Germinal center (tissue), 1 donor: ENCODE measurements at regions not wholly inside any gene's neighbourhood (a gene's known extent, or its start where the extent isn't known, plus 50 kb on each side); places are given as distances from the start of the nearest gene placed in this dataset.

Source experiments
- DNase-seq: peaks from one replicate; pipeline ENCODE4 v3.0.0; 2012; ENCODE audit warnings: mixed read lengths, low spot score

- DNase-seq = no peak
Observed at GRCh38 chr2:58669998-58670397, 428.9 kb upstream of the FANCL start.

DNA sequence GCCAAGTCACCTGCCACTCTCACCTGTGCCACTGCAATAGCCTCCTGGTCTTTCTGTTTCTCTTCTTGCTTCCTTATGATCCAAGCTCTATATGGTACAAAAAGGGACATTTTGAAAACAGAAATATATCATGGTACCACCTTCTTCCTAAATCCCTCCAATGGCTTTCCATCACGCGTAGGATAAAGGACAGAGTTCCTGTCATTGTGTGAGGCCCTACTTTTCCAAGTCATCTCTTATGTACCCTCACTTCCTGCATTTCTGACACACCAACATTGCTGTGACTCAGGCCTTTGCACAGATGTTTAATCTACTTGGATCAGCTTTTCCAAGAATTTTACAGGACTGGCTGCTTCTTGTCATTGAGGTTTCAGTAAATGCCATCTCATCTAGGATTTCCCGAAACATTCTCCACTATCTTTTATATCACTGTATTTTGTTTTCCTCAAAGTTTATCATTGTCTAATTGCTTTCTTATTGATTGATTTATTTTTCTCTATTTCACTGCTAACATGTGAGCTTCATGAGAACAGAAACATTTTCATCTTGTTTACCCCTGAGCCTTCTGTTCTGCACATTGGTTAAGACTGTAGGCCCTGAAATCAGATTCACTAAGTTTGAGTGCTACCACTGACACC, 426.1 kb upstream of the FANCL start:
- no peak for DNase-seq

- DNase-seq = no peak
Observed at GRCh38 chr2:58666323-58666970, 425.3 kb upstream of the FANCL start.

DNA sequence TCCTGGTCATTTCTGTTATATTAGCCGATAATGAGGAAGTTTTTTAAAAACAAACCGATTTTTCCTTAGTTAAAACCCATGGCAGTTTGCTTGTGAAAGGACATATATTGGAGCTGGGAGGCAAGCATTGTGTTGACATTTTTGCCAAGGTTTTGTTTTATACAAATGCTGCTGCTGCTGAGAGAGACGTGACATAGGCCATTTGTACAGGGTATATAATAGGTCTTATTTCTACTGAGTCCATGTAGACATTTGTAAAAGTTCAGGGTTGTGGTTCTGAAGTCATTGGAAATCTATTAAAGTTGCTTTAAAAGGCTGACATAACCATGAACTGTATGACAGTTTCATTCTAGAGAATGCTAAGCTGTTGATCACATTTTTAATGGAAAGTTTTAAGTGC, 424.0 kb upstream of the FANCL start:
- no peak for DNase-seq

GRCh38 chr2:58664523-58665151, 423.5 kb upstream of the FANCL start:
- DNase-seq = no peak

DNA sequence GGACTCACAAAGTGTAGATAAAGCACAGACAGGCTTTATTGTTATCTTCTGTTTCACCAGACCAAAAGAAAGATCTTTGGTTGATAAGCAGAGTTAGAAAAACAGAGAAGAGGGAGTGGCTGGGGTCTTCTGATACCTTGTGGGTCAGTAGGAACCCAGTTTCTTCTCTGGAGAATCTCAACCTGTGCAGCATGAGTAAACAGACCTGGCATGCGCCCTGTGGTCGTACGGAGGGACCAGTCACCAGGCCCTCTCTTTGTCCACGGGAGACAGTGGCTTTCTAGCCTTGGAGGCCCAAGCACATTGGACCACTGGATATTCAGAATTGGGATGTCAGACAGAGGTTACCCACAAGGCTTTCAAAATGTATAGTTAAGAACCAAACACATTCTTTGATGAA, 418.9 kb upstream of the FANCL start:
- DNase-seq = no peak

DNA sequence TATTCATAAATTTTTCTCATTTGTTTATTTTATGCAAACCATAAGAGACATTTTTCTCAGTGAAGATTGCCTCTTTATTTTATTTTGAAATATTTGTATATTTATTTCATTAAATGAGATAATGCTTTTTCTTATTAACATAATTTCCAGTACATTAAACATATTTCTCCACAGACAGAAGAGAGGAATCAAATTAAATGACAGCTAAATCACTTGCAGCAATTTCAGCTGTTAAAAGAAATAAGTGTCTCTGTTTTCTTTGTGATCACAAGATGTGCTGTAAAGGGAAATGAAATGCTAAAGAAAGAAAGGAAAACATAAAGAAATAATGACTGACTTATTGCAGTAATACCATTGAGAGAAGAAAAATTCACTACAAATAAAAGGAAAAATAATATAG, 414.0 kb upstream of the FANCL start:
- no peak for DNase-seq

GRCh38 chr2:58651930-58652329, 410.8 kb upstream of the FANCL start:
- DNase-seq = no peak

GRCh38 chr2:58650781-58651180, 409.7 kb upstream of the FANCL start:
- no peak for DNase-seq

GRCh38 chr2:58649756-58650155, 408.6 kb upstream of the FANCL start:
- DNase-seq = no peak

- DNase-seq = peak; percentile 5
Observed at GRCh38 chr2:58645017-58645416, 403.9 kb upstream of the FANCL start.

DNA sequence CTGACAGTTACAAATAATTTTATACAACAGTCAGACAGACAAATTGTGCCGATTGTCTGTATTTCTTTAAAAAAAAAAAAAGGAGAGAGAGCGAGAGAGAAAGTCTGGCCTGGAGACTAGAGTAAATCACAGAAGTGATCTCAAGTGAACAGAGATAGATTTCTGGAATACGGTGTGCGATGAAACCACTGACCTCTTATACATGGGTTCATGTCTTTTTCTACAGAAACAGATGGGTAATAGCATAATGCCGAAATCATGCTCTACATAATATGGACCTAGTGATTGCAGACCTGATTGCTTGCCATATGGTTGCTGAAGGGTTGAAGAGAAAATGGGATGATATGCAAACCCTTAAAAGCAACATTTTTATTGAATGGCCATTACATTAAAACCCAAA, 403.3 kb upstream of the FANCL start:
- no peak for DNase-seq

GRCh38 chr2:58641001-58641400, 399.9 kb upstream of the FANCL start:
- DNase-seq = no peak

- no peak for DNase-seq
Observed at GRCh38 chr2:58640042-58640441, 398.9 kb upstream of the FANCL start.

DNA sequence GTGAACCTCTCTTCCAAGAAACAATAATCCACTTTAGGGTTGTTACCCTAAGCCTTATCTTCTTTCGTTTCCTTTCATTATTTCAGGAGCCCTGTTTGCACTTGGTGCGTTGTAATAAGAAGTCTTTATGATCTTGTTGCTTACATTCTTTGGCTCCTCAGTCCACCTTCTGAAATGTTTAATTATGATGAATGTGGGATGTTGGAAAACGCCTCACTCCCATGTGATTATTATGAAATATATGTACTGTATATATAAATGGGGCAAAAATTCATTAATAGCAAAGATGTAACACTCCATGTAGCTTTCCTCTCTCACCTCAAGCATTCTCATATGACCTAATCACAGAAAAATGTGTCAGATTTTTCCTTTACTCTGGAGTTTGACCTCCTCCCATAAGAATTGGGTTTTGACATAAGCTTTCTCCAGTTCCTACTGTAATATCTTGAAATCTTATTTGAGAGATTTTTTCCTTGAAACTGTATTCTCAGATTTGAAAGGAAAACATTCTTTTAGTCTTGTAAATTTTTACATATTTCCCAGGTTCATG, 397.2 kb upstream of the FANCL start:
- no peak for DNase-seq

- no peak for DNase-seq
Observed at GRCh38 chr2:58636872-58637271, 395.7 kb upstream of the FANCL start.

DNA sequence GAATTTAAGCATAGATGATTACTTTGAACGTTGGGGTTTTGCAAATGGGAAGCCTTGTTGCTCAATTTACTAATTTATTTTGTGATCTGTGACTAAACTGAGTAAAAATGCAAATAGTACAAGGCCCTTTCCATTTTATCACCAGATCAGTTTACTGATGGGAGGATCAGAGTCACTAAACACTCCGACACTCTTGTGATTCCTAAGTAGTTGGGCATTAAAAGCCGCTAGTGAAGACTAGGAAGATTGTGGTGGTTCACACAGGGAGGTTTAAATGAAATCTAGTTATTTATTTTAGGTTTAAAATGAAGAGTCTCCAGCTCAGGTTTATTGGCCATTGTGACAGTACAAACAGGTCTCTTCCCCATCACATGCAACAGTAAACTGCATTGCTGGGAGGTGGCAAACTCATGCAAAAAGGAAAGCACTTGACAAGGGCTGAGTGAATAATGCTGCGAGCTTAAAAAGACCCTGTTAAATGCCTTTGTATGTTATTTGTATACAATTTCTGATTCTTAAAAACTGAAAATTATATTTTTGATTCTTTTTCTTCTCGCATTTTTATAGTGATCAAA, 394.8 kb upstream of the FANCL start:
- DNase-seq = no peak

DNA sequence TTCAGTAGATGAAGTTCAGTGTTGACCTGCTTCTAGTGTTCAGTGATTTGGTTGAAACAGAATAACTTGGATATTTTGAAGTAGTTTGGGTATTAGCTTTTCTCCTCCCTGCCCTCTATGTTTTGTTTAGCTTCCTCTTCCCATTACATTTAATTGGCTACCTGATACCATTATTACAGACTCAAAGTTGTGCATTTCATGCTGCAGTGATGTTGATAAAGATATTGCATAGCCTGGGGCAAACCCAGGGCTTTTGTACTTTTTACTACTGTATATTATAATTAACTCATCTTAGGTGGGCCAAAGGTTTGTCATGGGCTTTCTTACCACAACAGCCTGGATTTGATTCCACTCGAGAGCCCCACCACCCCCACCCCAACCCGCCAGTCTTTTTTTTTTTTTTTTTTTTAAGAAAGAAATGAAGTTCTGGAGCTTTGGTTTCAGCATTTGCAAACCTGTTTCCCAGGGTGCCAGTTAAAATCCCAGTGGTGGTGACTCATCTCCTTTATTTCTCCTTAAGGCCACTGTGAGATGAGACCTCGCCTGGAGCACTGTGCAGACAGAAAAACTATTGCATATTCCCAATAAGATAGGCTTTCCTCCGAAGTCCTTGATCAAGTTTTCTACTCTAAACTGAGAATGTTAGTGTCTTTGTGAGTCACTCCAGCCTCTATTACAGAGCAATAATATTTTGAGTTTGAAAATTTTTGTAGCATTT, 393.7 kb upstream of the FANCL start:
- no peak for DNase-seq

- no peak for DNase-seq
Observed at GRCh38 chr2:58633613-58634365, 392.7 kb upstream of the FANCL start.

DNA sequence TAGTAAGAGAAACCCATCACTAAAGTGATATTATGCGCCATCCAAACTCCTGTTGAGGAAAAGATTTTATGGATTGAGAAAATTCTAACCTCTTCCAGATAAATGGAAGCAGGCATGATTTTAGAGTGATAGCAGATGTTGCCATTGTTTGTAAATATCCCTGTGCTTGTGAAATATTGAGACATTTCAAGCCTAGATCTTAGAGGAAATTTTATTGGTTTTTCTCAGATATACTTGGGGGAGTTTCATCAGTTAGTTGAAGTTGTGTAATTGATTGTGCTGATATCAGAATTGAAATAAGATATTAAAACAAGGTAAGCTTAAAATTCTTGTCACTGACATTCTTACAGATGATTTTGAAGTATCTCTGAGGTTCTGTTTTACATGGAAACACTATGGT, 390.9 kb upstream of the FANCL start:
- DNase-seq = no peak

DNA sequence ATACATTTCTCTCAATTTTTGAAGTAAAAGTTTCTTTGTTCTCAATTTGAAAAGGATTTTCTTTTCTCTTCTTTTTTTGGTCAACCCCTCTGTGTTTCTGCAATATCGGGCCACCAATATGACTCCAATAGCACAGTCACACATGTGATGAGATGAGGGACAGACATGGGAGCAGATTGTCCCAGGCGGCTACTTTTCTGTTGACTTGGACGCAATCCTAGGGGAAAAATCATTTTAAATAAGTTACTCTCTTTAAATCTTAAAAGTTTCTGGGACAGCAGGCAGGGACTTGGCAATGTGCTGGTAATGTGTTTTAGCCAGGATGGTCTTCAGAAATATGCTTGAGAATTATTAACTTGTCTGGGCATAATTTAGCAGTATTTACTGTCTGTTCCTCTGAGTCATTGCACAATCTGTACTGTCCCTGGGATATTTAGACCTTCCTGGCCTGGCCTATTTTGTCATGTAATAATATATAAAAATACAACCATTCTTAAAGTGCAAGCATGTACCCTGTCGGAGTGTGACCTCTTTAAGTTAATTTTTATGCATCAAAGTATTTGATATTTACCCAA, 388.5 kb upstream of the FANCL start:
- no peak for DNase-seq
